ENCODE measurements at regions not wholly inside any gene's neighbourhood (a gene's known extent, or its start where the extent isn't known, plus 50 kb on each side); places are given as distances from the start of the nearest gene placed in this dataset.

DNA sequence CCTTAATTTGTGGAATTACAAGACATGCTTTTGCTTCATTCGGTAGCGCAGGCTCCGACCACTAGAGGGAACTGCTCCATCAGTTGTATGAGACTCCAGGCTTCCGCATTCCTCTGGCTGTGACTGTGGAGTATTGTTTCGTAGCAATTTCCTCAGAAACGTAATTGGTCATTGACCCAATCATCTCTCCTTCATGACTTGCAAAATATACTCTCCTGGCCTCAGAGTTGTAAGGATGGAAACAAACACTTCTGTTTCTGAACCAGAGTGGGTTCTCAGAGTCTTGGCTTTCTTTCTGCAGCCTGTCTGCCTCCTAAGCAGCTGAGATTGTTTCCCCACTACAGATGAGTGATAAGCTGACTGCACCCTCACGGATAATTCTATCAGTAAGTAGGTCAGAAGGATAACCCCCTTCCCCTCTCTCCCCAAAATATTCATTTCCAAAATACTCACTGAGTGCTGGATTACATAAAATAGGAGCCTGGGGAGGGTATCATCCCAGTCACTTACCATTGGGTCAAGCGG, 146.8 kb upstream of the ZC3H12C start:
- DNase-seq (ENCODE audit: low read depth, low spot score): peak; percentile 90
- TF ChIP-seq, protein P1, sequence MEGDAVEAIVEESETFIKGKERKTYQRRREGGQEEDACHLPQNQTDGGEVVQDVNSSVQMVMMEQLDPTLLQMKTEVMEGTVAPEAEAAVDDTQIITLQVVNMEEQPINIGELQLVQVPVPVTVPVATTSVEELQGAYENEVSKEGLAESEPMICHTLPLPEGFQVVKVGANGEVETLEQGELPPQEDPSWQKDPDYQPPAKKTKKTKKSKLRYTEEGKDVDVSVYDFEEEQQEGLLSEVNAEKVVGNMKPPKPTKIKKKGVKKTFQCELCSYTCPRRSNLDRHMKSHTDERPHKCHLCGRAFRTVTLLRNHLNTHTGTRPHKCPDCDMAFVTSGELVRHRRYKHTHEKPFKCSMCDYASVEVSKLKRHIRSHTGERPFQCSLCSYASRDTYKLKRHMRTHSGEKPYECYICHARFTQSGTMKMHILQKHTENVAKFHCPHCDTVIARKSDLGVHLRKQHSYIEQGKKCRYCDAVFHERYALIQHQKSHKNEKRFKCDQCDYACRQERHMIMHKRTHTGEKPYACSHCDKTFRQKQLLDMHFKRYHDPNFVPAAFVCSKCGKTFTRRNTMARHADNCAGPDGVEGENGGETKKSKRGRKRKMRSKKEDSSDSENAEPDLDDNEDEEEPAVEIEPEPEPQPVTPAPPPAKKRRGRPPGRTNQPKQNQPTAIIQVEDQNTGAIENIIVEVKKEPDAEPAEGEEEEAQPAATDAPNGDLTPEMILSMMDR (IDR thresholded peaks at IDR 0.05; ENCODE audit: low read depth, low read length): peak; percentile 99
- Histone ChIP-seq H3K27me3 (ENCODE audit: control insufficient read depth, insufficient read depth, low read length) (no peaks in the 10 kb centered on the region), H3K4me3 (ENCODE audit: low read depth, low read length) (peak overlapping the region; percentile 38), H3K27ac (ENCODE audit: low read depth, low read length) (peak overlapping the region; percentile 88), H3K9me3 (ENCODE audit: control insufficient read depth, insufficient read depth, low read length) (peaks cover 7% of the 10 kb centered on the region; the same call in 1 of the 2 replicates)
- ChIA-PET CTCF (interaction anchor here (0.6 to 1.3 kb wide), 5 partner anchors 94 to 391 kb away, joined by 3 to 7 read pairs (median 3); no protein-coding TSS in a partner anchor), POLR2A (no interaction called here)

DNA sequence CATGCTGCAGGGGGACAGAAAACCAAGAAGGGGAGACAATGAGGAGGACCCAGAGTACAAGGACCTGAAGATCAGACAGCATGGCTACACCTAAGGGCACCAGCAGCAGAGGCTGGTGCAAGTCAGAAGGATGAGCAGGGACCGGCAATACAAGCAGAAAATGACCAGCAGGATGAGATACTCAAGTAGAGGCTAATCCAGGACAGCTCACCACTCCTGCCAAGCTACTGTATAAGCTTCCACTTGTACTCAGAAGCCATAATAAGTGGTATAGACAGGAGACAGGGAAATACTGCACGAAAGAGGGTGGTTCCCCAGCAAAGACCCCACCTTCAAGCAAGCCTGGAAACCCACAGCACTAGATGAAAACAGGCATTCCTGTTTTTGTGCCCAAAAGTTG, 138.7 kb upstream of the ZC3H12C start:
- ChIA-PET CTCF (no interaction called here), POLR2A (no interaction called here)
- TF ChIP-seq, protein P1 (IDR thresholded peaks at IDR 0.05; ENCODE audit: low read depth, low read length): no peak
- DNase-seq (ENCODE audit: low read depth, low spot score): no peak
- Histone ChIP-seq H3K4me3 (ENCODE audit: low read depth, low read length) (no peak overlapping the region), H3K27ac (ENCODE audit: low read depth, low read length) (no peak overlapping the region), H3K9me3 (ENCODE audit: control insufficient read depth, insufficient read depth, low read length) (peaks cover 7% of the 10 kb centered on the region; the same call in 1 of the 2 replicates), H3K27me3 (ENCODE audit: control insufficient read depth, insufficient read depth, low read length) (no peaks in the 10 kb centered on the region)

DNA sequence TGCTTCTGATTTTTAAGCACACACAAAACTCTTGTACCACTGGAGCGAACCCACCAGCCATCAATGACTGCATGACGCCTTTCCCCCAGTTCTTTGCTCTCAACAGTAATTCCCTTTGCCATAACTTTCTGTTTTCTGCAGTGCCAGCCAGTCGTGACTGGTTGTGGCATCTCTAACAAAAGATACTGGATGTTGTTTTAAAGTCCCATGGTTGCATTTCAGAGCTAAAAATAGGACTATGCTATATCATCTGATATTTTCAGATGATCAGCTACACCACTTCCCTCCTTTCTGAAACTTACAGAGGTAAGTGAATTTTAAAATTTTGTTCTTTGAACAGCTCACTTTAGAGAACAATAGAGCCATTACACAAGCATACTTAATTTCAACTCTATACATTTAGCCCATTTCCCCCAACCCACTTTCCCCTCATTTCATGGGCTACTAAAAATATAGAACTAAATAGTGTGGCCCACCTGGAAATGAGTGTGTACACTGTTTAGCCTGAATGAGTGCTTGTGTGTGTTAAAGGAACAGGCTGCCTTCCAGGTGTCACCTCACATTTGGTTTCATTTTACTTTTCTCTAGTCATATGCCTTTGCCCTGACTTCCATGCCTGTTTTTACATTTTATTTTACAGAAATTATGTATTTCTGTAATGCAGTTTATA, 136.9 kb upstream of the ZC3H12C start:
- Histone ChIP-seq H3K4me3 (ENCODE audit: low read depth, low read length) (no peak overlapping the region), H3K9me3 (ENCODE audit: control insufficient read depth, insufficient read depth, low read length) (no peaks in the 10 kb centered on the region), H3K27ac (ENCODE audit: low read depth, low read length) (no peak overlapping the region), H3K27me3 (ENCODE audit: control insufficient read depth, insufficient read depth, low read length) (no peaks in the 10 kb centered on the region)
- TF ChIP-seq, protein P1 (IDR thresholded peaks at IDR 0.05; ENCODE audit: low read depth, low read length): no peak
- no peak for DNase-seq (ENCODE audit: low read depth, low spot score)
- POLR2A ChIA-PET: no interaction called here
- CTCF ChIA-PET: no interaction called here

- H3K4me3 ChIP-seq (ENCODE audit: low read depth, low read length): no peak overlapping the region
- TF ChIP-seq, protein P1 (IDR thresholded peaks at IDR 0.05; ENCODE audit: low read depth, low read length): no peak
- H3K9me3 ChIP-seq (ENCODE audit: control insufficient read depth, insufficient read depth, low read length): no peaks in the 10 kb centered on the region
- CTCF ChIA-PET: no interaction called here
- no peak for DNase-seq (ENCODE audit: low read depth, low spot score)
- no peaks in the 10 kb centered on the region for H3K27me3 ChIP-seq (ENCODE audit: control insufficient read depth, insufficient read depth, low read length)
- POLR2A ChIA-PET: no interaction called here
- H3K27ac ChIP-seq (ENCODE audit: low read depth, low read length): no peak overlapping the region
These were observed 136.2 kb upstream of the ZC3H12C start for GRCh38 chr11:109957000-109957399.

GRCh38 chr11:109957601-109958000, 135.6 kb upstream of the ZC3H12C start:
- ChIA-PET POLR2A (no interaction called here), CTCF (interaction anchor here (1.8 kb wide), 1 partner anchor 13 kb away, joined by 6 read pairs; no protein-coding TSS in a partner anchor)
- TF ChIP-seq, protein P1 (IDR thresholded peaks at IDR 0.05; ENCODE audit: low read depth, low read length): no peak
- no peak overlapping the region for H3K4me3 ChIP-seq (ENCODE audit: low read depth, low read length)
- no peaks in the 10 kb centered on the region for H3K9me3 ChIP-seq (ENCODE audit: control insufficient read depth, insufficient read depth, low read length)
- H3K27me3 ChIP-seq (ENCODE audit: control insufficient read depth, insufficient read depth, low read length): no peaks in the 10 kb centered on the region
- no peak overlapping the region for H3K27ac ChIP-seq (ENCODE audit: low read depth, low read length)
- DNase-seq (ENCODE audit: low read depth, low spot score): no peak
